ENCODE measurements at regions not wholly inside any gene's neighbourhood (a gene's known extent, or its start where the extent isn't known, plus 50 kb on each side); places are given as distances from the start of the nearest gene placed in this dataset.

DNA sequence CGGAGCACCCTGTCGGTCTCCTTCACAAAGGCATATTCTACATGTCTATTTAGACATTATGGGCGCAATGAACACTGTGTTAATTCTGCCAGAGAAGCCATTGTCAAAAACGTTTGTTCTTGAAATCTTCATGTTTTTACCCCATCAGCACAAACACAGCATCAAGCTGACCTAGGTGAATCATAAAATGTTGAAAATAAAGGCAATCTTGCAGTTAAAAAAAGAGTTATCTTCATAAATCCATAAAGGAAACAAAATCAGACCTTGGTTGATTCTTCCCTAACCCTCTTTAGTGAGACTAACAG is 154.9 kb downstream of the DIO2 start:
- TF ChIP-seq, protein P1, sequence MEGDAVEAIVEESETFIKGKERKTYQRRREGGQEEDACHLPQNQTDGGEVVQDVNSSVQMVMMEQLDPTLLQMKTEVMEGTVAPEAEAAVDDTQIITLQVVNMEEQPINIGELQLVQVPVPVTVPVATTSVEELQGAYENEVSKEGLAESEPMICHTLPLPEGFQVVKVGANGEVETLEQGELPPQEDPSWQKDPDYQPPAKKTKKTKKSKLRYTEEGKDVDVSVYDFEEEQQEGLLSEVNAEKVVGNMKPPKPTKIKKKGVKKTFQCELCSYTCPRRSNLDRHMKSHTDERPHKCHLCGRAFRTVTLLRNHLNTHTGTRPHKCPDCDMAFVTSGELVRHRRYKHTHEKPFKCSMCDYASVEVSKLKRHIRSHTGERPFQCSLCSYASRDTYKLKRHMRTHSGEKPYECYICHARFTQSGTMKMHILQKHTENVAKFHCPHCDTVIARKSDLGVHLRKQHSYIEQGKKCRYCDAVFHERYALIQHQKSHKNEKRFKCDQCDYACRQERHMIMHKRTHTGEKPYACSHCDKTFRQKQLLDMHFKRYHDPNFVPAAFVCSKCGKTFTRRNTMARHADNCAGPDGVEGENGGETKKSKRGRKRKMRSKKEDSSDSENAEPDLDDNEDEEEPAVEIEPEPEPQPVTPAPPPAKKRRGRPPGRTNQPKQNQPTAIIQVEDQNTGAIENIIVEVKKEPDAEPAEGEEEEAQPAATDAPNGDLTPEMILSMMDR (IDR thresholded peaks at IDR 0.05; ENCODE audit: poor library complexity, severe bottlenecking): peak; percentile 19
- TF ChIP-seq RAD21 (conservative IDR thresholded peaks at IDR 0.05) (peak; percentile 45), EP300 (conservative IDR thresholded peaks at IDR 0.05; ENCODE audit: poor library complexity, severe bottlenecking) (no peak), POLR2AphosphoS5 (IDR thresholded peaks at IDR 0.05) (no peak), EZH2 (IDR thresholded peaks at IDR 0.05; ENCODE audit: borderline replicate concordance, insufficient read depth, low read length, poor library complexity, severe bottlenecking) (no peak), SMC3 (conservative IDR thresholded peaks at IDR 0.05; ENCODE audit: poor library complexity) (peak; percentile 27), MXI1 (conservative IDR thresholded peaks at IDR 0.05; ENCODE audit: poor library complexity, severe bottlenecking) (no peak), TAF1 (IDR thresholded peaks at IDR 0.05; ENCODE audit: low read depth) (no peak)
- TF ChIP-seq, protein P2, sequence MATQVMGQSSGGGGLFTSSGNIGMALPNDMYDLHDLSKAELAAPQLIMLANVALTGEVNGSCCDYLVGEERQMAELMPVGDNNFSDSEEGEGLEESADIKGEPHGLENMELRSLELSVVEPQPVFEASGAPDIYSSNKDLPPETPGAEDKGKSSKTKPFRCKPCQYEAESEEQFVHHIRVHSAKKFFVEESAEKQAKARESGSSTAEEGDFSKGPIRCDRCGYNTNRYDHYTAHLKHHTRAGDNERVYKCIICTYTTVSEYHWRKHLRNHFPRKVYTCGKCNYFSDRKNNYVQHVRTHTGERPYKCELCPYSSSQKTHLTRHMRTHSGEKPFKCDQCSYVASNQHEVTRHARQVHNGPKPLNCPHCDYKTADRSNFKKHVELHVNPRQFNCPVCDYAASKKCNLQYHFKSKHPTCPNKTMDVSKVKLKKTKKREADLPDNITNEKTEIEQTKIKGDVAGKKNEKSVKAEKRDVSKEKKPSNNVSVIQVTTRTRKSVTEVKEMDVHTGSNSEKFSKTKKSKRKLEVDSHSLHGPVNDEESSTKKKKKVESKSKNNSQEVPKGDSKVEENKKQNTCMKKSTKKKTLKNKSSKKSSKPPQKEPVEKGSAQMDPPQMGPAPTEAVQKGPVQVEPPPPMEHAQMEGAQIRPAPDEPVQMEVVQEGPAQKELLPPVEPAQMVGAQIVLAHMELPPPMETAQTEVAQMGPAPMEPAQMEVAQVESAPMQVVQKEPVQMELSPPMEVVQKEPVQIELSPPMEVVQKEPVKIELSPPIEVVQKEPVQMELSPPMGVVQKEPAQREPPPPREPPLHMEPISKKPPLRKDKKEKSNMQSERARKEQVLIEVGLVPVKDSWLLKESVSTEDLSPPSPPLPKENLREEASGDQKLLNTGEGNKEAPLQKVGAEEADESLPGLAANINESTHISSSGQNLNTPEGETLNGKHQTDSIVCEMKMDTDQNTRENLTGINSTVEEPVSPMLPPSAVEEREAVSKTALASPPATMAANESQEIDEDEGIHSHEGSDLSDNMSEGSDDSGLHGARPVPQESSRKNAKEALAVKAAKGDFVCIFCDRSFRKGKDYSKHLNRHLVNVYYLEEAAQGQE (IDR thresholded peaks at IDR 0.05; ENCODE audit: borderline replicate concordance): no peak

Data from neural cell (in vitro differentiated cells).